ENCODE measurements at regions not wholly inside any gene's neighbourhood (a gene's known extent, or its start where the extent isn't known, plus 50 kb on each side); places are given as distances from the start of the nearest gene placed in this dataset.

- Histone ChIP-seq H3K79me2 (ENCODE audit: control insufficient read depth, insufficient read depth, low read length) (no peaks in the 10 kb centered on the region), H3K9ac (ENCODE audit: insufficient read depth in 1 of 2, low read depth in 2 of 2, low read length in 2 of 2) (no peak overlapping the region), H3K4me1 (replicated peaks in 1 of 2; ENCODE audit: control insufficient read depth in 2 of 2, insufficient read depth in 2 of 2, low read length in 2 of 2) (no peaks in the 10 kb centered on the region; a peak in 1 of 5 replicates), H3K9me1 (ENCODE audit: control insufficient read depth, insufficient read depth, low read length) (no peaks in the 10 kb centered on the region), H3K9me3 (replicated peaks; ENCODE audit: control insufficient read depth, insufficient read depth, low read depth, low read length) (no peaks in the 10 kb centered on the region), H2AFZ (ENCODE audit: low read depth, low read length) (no peak overlapping the region), H4K20me1 (replicated peaks; ENCODE audit: control insufficient read depth, insufficient read depth, low read length) (no peaks in the 10 kb centered on the region; the same call in 1 of the 2 replicates), H3K27ac (ENCODE audit: extremely low read depth, low read depth, low read length) (no peak overlapping the region), H3K4me2 (ENCODE audit: insufficient read depth, low read length) (no peak overlapping the region), H3K27me3 (ENCODE audit: control insufficient read depth in 2 of 2, insufficient read depth in 2 of 2, low read length in 2 of 2) (peaks cover 0 to 8% of the 10 kb centered on the region in 2 experiments; a peak in 1 of 5 replicates), H3K4me3 (no peak overlapping the region), H3K36me3 (ENCODE audit: control insufficient read depth, insufficient read depth, low read length) (no peaks in the 10 kb centered on the region)
- no peak for FAIRE-seq
- BruUV-seq (replicated peaks), result no TSS peak
- intact Hi-C loops (cut with micrococcal nuclease) (no loop called here), in situ Hi-C loops (cut with MboI) (no loop called here)
- CTCF ChIA-PET (ENCODE audit: low intra/inter-chr PET ratio), result no interaction called here
- no peak for DNase-seq (ENCODE audit: extremely low read depth in 1 of 4, low spot score in 3 of 4)
- TF ChIP-seq GATA2 (CRISPR knock-in tag; IDR thresholded peaks at IDR 0.05) (no peak), ZNF354B (CRISPR knock-in tag; IDR thresholded peaks at IDR 0.05) (no peak), TAF1 (IDR thresholded peaks at IDR 0.05; ENCODE audit: control insufficient read depth, extremely low read depth, insufficient read depth, low read length, severe bottlenecking) (no peak), ETV5 (CRISPR knock-in tag; IDR thresholded peaks at IDR 0.05; ENCODE audit: low read depth) (no peak), NRF1 (conservative IDR thresholded peaks at IDR 0.05 in 1 of 2, IDR thresholded peaks at IDR 0.05 in 1 of 2) (no peak), MAX (CRISPR knock-in tag; IDR thresholded peaks at IDR 0.05) (no peak), FOXA1 (IDR thresholded peaks at IDR 0.05; ENCODE audit: borderline replicate concordance) (no peak), ZNF133 (CRISPR knock-in tag; IDR thresholded peaks at IDR 0.05) (no peak), SNIP1 (IDR thresholded peaks at IDR 0.05; ENCODE audit: low read depth) (no peak), CBX1 (IDR thresholded peaks at IDR 0.05; ENCODE audit: low read depth) (no peak), CBX2 (IDR thresholded peaks at IDR 0.05; ENCODE audit: insufficient read depth, low read length, poor library complexity, severe bottlenecking) (no peak), HIVEP1 (CRISPR knock-in tag; IDR thresholded peaks at IDR 0.05) (no peak), PML (IDR thresholded peaks at IDR 0.05; ENCODE audit: low read length) (no peak), BCL6 (CRISPR knock-in tag; IDR thresholded peaks at IDR 0.05) (no peak), ZNF347 (CRISPR knock-in tag; IDR thresholded peaks at IDR 0.05; ENCODE audit: low read depth) (no peak), BRD9 (IDR thresholded peaks at IDR 0.05; ENCODE audit: low read depth, partially characterized antibody) (no peak)
- TF ChIP-seq, protein P1, sequence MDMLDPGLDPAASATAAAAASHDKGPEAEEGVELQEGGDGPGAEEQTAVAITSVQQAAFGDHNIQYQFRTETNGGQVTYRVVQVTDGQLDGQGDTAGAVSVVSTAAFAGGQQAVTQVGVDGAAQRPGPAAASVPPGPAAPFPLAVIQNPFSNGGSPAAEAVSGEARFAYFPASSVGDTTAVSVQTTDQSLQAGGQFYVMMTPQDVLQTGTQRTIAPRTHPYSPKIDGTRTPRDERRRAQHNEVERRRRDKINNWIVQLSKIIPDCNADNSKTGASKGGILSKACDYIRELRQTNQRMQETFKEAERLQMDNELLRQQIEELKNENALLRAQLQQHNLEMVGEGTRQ (CRISPR knock-in tag; IDR thresholded peaks at IDR 0.05), result no peak
- TF ChIP-seq, protein P2, sequence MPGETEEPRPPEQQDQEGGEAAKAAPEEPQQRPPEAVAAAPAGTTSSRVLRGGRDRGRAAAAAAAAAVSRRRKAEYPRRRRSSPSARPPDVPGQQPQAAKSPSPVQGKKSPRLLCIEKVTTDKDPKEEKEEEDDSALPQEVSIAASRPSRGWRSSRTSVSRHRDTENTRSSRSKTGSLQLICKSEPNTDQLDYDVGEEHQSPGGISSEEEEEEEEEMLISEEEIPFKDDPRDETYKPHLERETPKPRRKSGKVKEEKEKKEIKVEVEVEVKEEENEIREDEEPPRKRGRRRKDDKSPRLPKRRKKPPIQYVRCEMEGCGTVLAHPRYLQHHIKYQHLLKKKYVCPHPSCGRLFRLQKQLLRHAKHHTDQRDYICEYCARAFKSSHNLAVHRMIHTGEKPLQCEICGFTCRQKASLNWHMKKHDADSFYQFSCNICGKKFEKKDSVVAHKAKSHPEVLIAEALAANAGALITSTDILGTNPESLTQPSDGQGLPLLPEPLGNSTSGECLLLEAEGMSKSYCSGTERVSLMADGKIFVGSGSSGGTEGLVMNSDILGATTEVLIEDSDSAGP (CRISPR knock-in tag; IDR thresholded peaks at IDR 0.05), result no peak
- WGBS (ENCODE audit: insufficient coverage, low coverage, missing lambda C conversion rate), result under 1% methylated on average over 10 of the region's 10 CpGs
- no peak for ATAC-seq
- POLR2A ChIA-PET, result no interaction called here
Observed at GRCh38 chr2:2834516-2835254, 503.6 kb upstream of the MYT1L start.

Measured in K562 (cell line).